ENCODE measurements at regions not wholly inside any gene's neighbourhood (a gene's known extent, or its start where the extent isn't known, plus 50 kb on each side); places are given as distances from the start of the nearest gene placed in this dataset.

- Histone ChIP-seq H3K4me1 (no peaks in the 10 kb centered on the region), H3K4me3 (replicated peaks in 1 of 3) (no peak overlapping the region), H3K27me3 (no peaks in the 10 kb centered on the region), H3K27ac (no peak overlapping the region), H3K9me3 (no peaks in the 10 kb centered on the region), H3K36me3 (no peaks in the 10 kb centered on the region)
- DNase-seq, result no peak
- intact Hi-C loops (cut with DNase I), result no loop called here
- TF ChIP-seq POLR2A (IDR thresholded peaks at IDR 0.05), result no peak
- no peak for TF ChIP-seq CTCF (IDR thresholded peaks at IDR 0.05)
- WGBS, 2 donors, result 89 to 92% methylated on average over 3 of the region's 3 CpGs
These were observed 59.0 kb upstream of the LAPTM4A start for GRCh38 chr2:20110383-20110782.

GRCh38 chr2:20108655-20109396, 57.4 kb upstream of the LAPTM4A start:
- 91 to 95% methylated on average over 5 of the region's 5 CpGs for WGBS, 2 donors
- TF ChIP-seq POLR2A (IDR thresholded peaks at IDR 0.05) (no peak), CTCF (IDR thresholded peaks at IDR 0.05) (no peak)
- Histone ChIP-seq H3K27me3 (no peaks in the 10 kb centered on the region), H3K27ac (no peak overlapping the region), H3K36me3 (no peaks in the 10 kb centered on the region), H3K4me3 (replicated peaks in 1 of 3) (no peak overlapping the region), H3K9me3 (no peaks in the 10 kb centered on the region), H3K4me1 (peaks cover 0 to 8% of the 10 kb centered on the region in 2 donors)
- intact Hi-C loops (cut with DNase I), result no loop called here
- no peak for DNase-seq

GRCh38 chr2:20107776-20108175, 56.3 kb upstream of the LAPTM4A start:
- Histone ChIP-seq H3K36me3 (no peaks in the 10 kb centered on the region), H3K4me1 (peaks cover 0 to 8% of the 10 kb centered on the region in 2 donors), H3K27me3 (no peaks in the 10 kb centered on the region), H3K27ac (no peak overlapping the region), H3K4me3 (replicated peaks in 1 of 3) (no peak overlapping the region), H3K9me3 (no peaks in the 10 kb centered on the region)
- TF ChIP-seq CTCF (IDR thresholded peaks at IDR 0.05), result no peak
- intact Hi-C loops (cut with DNase I), result no loop called here
- WGBS, 2 donors, result 95 to 98% methylated on average over 5 of the region's 5 CpGs
- DNase-seq, result no peak

GRCh38 chr2:20107352-20107751, 55.9 kb upstream of the LAPTM4A start:
- intact Hi-C loops (cut with DNase I), result no loop called here
- 87 to 91% methylated on average over 11 of the region's 11 CpGs for WGBS, 2 donors
- Histone ChIP-seq H3K36me3 (no peaks in the 10 kb centered on the region), H3K27me3 (no peaks in the 10 kb centered on the region), H3K9me3 (no peaks in the 10 kb centered on the region), H3K27ac (no peak overlapping the region), H3K4me3 (replicated peaks in 1 of 3) (no peak overlapping the region), H3K4me1 (peaks cover 0 to 8% of the 10 kb centered on the region in 2 donors)
- no peak for DNase-seq
- no peak for TF ChIP-seq POLR2A (IDR thresholded peaks at IDR 0.05)
- no peak for TF ChIP-seq CTCF (IDR thresholded peaks at IDR 0.05)

- Histone ChIP-seq H3K27me3 (no peaks in the 10 kb centered on the region), H3K9me3 (no peaks in the 10 kb centered on the region), H3K4me3 (replicated peaks in 1 of 3) (peak overlapping the region in 1 of 3 donors; percentile 18), H3K27ac (no peak overlapping the region), H3K36me3 (no peaks in the 10 kb centered on the region), H3K4me1 (peaks cover 0 to 8% of the 10 kb centered on the region in 2 donors)
- peak; percentile 56 to 63 for DNase-seq
- intact Hi-C loops (cut with DNase I), result no loop called here
- 13 to 24% methylated on average over 24 to 33 of the region's 34 CpGs for WGBS, 2 donors
- TF ChIP-seq POLR2A (IDR thresholded peaks at IDR 0.05) (no peak), CTCF (IDR thresholded peaks at IDR 0.05) (peak in 5 of 6 experiments; percentile 29 to 62 (median 52))
These were observed 55.3 kb upstream of the LAPTM4A start for GRCh38 chr2:20106746-20107145.
